ENCODE measurements at regions not wholly inside any gene's neighbourhood (a gene's known extent, or its start where the extent isn't known, plus 50 kb on each side); places are given as distances from the start of the nearest gene placed in this dataset.

DNA sequence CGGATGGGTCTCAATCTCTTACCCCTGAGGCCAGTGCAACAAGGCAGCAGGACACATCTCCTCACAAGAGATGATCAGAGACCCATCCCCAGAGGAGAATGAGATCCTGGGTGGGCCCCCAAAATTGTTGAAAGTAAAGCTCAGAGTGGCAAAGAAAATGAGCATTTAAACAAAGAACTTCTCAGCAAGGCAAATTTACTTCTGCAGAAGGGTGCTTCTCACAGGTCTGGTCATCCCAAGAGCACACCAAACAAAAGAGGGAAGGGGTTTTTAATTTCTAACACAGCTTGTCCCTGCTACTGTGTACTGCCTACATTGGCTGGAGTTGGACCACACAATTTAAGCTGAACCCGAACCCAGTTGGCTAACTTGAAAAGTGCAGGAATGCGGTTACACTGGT lies 1628.6 kb upstream of the RAG2 start:
- TF ChIP-seq, protein P1, sequence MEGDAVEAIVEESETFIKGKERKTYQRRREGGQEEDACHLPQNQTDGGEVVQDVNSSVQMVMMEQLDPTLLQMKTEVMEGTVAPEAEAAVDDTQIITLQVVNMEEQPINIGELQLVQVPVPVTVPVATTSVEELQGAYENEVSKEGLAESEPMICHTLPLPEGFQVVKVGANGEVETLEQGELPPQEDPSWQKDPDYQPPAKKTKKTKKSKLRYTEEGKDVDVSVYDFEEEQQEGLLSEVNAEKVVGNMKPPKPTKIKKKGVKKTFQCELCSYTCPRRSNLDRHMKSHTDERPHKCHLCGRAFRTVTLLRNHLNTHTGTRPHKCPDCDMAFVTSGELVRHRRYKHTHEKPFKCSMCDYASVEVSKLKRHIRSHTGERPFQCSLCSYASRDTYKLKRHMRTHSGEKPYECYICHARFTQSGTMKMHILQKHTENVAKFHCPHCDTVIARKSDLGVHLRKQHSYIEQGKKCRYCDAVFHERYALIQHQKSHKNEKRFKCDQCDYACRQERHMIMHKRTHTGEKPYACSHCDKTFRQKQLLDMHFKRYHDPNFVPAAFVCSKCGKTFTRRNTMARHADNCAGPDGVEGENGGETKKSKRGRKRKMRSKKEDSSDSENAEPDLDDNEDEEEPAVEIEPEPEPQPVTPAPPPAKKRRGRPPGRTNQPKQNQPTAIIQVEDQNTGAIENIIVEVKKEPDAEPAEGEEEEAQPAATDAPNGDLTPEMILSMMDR (IDR thresholded peaks at IDR 0.05): no peak
- TF ChIP-seq POLR2A (IDR thresholded peaks at IDR 0.05): no peak
